CD4-positive, alpha-beta T cell (primary cell): ENCODE measurements at regions not wholly inside any gene's neighbourhood (a gene's known extent, or its start where the extent isn't known, plus 50 kb on each side); places are given as distances from the start of the nearest gene placed in this dataset.

ENCODE experiments used
- ATAC-seq: fragments of 200-7000 bp; cut with Tn5 transposase; one replicate; pipeline ENCODE4 v1.10.0; 2022; ENCODE audit warnings: mild to moderate bottlenecking; ENCODE audit not compliant: poor library complexity
- CTCF ChIA-PET: fragments of 350-600 bp; sonication (Branson Sonifier 250); formaldehyde crosslinking; loops from one replicate; lab custom pipeline; 2021; ENCODE audit warnings: antibody characterized with exemption, inconsistent platforms; lab: Charles Lee
- POLR2A ChIA-PET: fragments of 350-600 bp; sonication (Branson Sonifier 250); formaldehyde crosslinking; loops from one replicate; lab custom pipeline; 2021; ENCODE audit warnings: antibody characterized with exemption, inconsistent platforms; lab: Charles Lee
- DNase-seq, 14 experiments: peaks; one replicate each; pipeline ENCODE4 v3.0.0-alpha.2; 2013 to 2020; ENCODE audit warnings: mixed read lengths in 2 of 14
- H3K27ac ChIP-seq, 2 donors: one replicate each; pipeline versions ENCODE4 v1.5.1 to v1.7.0; 2013; ENCODE audit warnings: low read length in 2 of 2, low read depth in 1 of 2, mild to moderate bottlenecking in 1 of 2
- H3K27me3 ChIP-seq, 2 experiments: 1 replicate in 1 of 2; 2 replicates in 1 of 2; pipeline versions ENCODE4 v1.6.1 to v1.7.0; 2013; ENCODE audit warnings: low read length in 2 of 2, control low read depth in 1 of 2, mild to moderate bottlenecking in 1 of 2, moderate library complexity in 1 of 2; ENCODE audit not compliant: insufficient read depth in 2 of 2, control insufficient read depth in 1 of 2
- H3K36me3 ChIP-seq: one replicate; pipeline ENCODE4 v1.6.1; 2013; ENCODE audit warnings: low read length, control low read depth; ENCODE audit not compliant: insufficient read depth
- H3K4me1 ChIP-seq: one replicate; pipeline ENCODE4 v1.6.1; 2013; ENCODE audit warnings: low read length, control low read depth; ENCODE audit not compliant: insufficient read depth
- H3K4me3 ChIP-seq: one replicate; pipeline ENCODE4 v1.5.1; 2013; ENCODE audit warnings: mild to moderate bottlenecking, low read length, moderate library complexity
- H3K9me3 ChIP-seq, 2 experiments: 1 replicate in 1 of 2; 2 replicates in 1 of 2; pipeline versions ENCODE4 v1.6.1 to v1.7.0; 2013; ENCODE audit warnings: low read length in 2 of 2, mild to moderate bottlenecking in 2 of 2, control low read depth in 1 of 2, moderate library complexity in 1 of 2; ENCODE audit not compliant: control insufficient read depth in 1 of 2, insufficient read depth in 1 of 2
- H3K27ac Mint-ChIP-seq: one replicate; pipeline ENCODE4 v1.8.0; 2020; ENCODE audit warnings: mixed read lengths
- H3K27me3 Mint-ChIP-seq: one replicate; pipeline ENCODE4 v1.8.0; 2021; ENCODE audit warnings: mixed read lengths
- H3K36me3 Mint-ChIP-seq: one replicate; pipeline ENCODE4 v1.8.0; 2021; ENCODE audit warnings: low read depth, mixed read lengths
- H3K4me1 Mint-ChIP-seq: one replicate; pipeline ENCODE4 v1.8.0; 2021; ENCODE audit warnings: low read depth, mixed read lengths
- H3K4me3 Mint-ChIP-seq: one replicate; pipeline ENCODE4 v1.8.0; 2020; ENCODE audit warnings: mild to moderate bottlenecking, mixed read lengths
- H3K9me3 Mint-ChIP-seq: one replicate; pipeline ENCODE4 v1.8.0; 2020; ENCODE audit warnings: mixed read lengths
- intact Hi-C, 2 experiments: fragments of 100-400 bp; cut with DNase I in 1 of 2; cut with micrococcal nuclease in 1 of 2; formaldehyde crosslinking; loops; one replicate each; pipeline versions ENCODE4 v1.15.1 to v1.9.0; 2023 to 2025; cut with DNase I, micrococcal nuclease
- TF ChIP-seq, protein P1 (sequence below): fragments of 200-600 bp; IDR thresholded peaks from one replicate; pipeline ENCODE4 v1.8.0; 2022; ENCODE audit warnings: antibody characterized with exemption, mild to moderate bottlenecking

DNA sequence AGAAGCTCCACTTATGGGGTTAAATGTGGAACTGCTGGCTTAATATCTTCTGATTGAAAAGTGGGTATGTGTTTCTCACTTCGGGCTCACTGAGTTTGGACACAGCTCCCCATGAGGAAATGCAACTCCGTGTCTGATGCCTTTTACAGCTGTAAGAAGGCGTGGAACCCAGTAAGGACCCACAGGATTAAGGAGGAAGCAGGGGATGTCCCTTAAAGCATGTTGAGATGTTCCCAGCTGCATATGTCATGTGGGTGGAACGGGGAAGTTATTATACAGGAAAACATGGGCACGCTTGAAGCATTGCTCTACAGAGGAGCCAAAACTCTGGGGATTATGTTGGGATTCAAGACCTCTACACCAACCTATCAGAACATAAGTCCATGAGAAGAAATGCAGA, 224.4 kb downstream of the NEBL start:
- DNase-seq: no peak
- Mint-ChIP-seq H3K4me1 (no peaks in the 10 kb centered on the region), H3K4me3 (no peak overlapping the region), H3K9me3 (no peaks in the 10 kb centered on the region), H3K27me3 (no peaks in the 10 kb centered on the region), H3K27ac (no peak overlapping the region), H3K36me3 (no peaks in the 10 kb centered on the region)
- no peak for ATAC-seq
- Histone ChIP-seq H3K4me1 (no peaks in the 10 kb centered on the region), H3K9me3 (no peaks in the 10 kb centered on the region), H3K27ac (no peak overlapping the region), H3K36me3 (no peaks in the 10 kb centered on the region), H3K4me3 (no peak overlapping the region), H3K27me3 (peaks cover 0 to 2% of the 10 kb centered on the region in 2 experiments)
- TF ChIP-seq, protein P1, sequence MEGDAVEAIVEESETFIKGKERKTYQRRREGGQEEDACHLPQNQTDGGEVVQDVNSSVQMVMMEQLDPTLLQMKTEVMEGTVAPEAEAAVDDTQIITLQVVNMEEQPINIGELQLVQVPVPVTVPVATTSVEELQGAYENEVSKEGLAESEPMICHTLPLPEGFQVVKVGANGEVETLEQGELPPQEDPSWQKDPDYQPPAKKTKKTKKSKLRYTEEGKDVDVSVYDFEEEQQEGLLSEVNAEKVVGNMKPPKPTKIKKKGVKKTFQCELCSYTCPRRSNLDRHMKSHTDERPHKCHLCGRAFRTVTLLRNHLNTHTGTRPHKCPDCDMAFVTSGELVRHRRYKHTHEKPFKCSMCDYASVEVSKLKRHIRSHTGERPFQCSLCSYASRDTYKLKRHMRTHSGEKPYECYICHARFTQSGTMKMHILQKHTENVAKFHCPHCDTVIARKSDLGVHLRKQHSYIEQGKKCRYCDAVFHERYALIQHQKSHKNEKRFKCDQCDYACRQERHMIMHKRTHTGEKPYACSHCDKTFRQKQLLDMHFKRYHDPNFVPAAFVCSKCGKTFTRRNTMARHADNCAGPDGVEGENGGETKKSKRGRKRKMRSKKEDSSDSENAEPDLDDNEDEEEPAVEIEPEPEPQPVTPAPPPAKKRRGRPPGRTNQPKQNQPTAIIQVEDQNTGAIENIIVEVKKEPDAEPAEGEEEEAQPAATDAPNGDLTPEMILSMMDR: no peak
- CTCF ChIA-PET: no interaction called here
- POLR2A ChIA-PET: no interaction called here
- intact Hi-C loops: no loop called here

DNA sequence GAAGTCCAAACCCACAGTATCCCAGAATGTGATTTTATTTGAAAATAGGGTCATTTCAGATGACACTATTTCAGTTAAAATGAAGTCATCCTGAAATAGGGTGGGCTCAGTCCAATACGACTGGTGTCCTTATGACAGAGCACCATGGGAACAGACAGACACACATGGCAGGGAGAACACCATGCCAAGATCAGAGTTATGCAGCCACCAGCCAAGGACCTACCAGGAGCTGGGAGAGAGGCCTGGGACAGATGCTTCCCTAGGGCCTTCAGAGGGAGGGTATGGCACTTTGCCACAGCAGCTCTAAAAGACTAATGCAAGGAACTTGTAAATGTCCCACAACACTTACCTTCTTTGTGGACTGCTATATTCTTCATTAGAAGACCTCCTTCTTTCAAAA, 226.5 kb downstream of the NEBL start:
- no peaks in the 10 kb centered on the region for H3K36me3 ChIP-seq
- Mint-ChIP-seq H3K9me3 (no peaks in the 10 kb centered on the region), H3K36me3 (no peaks in the 10 kb centered on the region), H3K27ac (no peak overlapping the region), H3K4me1 (no peaks in the 10 kb centered on the region), H3K4me3 (no peak overlapping the region), H3K27me3 (no peaks in the 10 kb centered on the region)
- no peaks in the 10 kb centered on the region for H3K4me1 ChIP-seq
- peaks cover 0 to 2% of the 10 kb centered on the region in 2 experiments for H3K27me3 ChIP-seq
- H3K4me3 ChIP-seq: no peak overlapping the region
- no peaks in the 10 kb centered on the region for H3K9me3 ChIP-seq
- ATAC-seq (no peak), DNase-seq (no peak)
- CTCF ChIA-PET: no interaction called here
- TF ChIP-seq, protein P1: no peak
- POLR2A ChIA-PET: no interaction called here
- H3K27ac ChIP-seq: no peak overlapping the region
- intact Hi-C loops: no loop called here

DNA sequence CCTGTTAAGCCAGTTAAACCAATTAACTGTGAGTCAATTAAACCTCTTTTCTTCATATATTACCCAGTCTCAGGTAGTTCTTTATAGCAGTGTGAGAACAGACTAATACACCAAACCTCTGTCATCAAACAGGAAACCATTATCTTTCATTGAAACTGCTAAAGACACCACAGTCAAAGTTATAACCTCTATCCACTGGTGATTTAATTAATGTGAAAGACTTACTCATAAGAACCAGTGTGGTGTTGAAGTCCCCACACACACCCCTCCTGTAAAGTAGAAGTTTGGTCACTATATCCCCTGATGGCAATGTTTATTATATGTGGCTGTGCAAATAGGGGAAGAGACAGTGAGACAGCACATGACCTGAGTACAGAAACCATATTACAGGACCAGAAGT, 228.1 kb downstream of the NEBL start:
- ATAC-seq: no peak

More for the DNA sequence above, 228.1 kb downstream of the NEBL start:
- CTCF ChIA-PET: no interaction called here
- H3K27ac ChIP-seq: no peak overlapping the region
- H3K4me3 Mint-ChIP-seq: no peak overlapping the region
- no peak overlapping the region for H3K4me3 ChIP-seq
- no peaks in the 10 kb centered on the region for H3K4me1 Mint-ChIP-seq
- H3K27me3 Mint-ChIP-seq: no peaks in the 10 kb centered on the region
- TF ChIP-seq, protein P1: no peak
- H3K9me3 ChIP-seq: no peaks in the 10 kb centered on the region
- H3K27ac Mint-ChIP-seq: no peak overlapping the region
- peaks cover 0 to 2% of the 10 kb centered on the region in 2 experiments for H3K27me3 ChIP-seq
- intact Hi-C loops: no loop called here
- H3K4me1 ChIP-seq: no peaks in the 10 kb centered on the region
- POLR2A ChIA-PET: no interaction called here
- no peak for DNase-seq
- no peaks in the 10 kb centered on the region for H3K36me3 ChIP-seq
- no peaks in the 10 kb centered on the region for H3K9me3 Mint-ChIP-seq
- H3K36me3 Mint-ChIP-seq: no peaks in the 10 kb centered on the region
